PFSK-1 (cell line): ENCODE measurements at regions not wholly inside any gene's neighbourhood (a gene's known extent, or its start where the extent isn't known, plus 50 kb on each side); places are given as distances from the start of the nearest gene placed in this dataset.

Source experiments
- FOXP2 ChIP-seq: optimal IDR thresholded peaks from 2 replicates; pipeline ENCODE3; 2011; ENCODE audit warnings: borderline replicate concordance, control low read depth, inconsistent platforms; ENCODE audit not compliant: insufficient read depth; ENCODE audit errors: extremely low read length, extremely low read depth
- POLR2AphosphoS5 ChIP-seq: IDR thresholded peaks from 2 replicates; pipeline ENCODE4 v1.6.1; 2012; ENCODE audit warnings: low read depth, mild to moderate bottlenecking, control low read depth, low read length, moderate library complexity
- REST ChIP-seq, 2 experiments: IDR thresholded peaks; 2 replicates each; pipeline versions ENCODE4 v1.6.1 to v1.8.0; 2011 to 2012; ENCODE audit warnings: low read depth in 2 of 2, low read length in 2 of 2, control low read depth in 1 of 2, inconsistent platforms in 1 of 2, mild to moderate bottlenecking in 1 of 2, moderate library complexity in 1 of 2; ENCODE audit not compliant: insufficient read depth in 1 of 2
- SIN3A ChIP-seq: IDR thresholded peaks from 2 replicates; pipeline ENCODE4 v1.6.1; 2012; ENCODE audit warnings: mild to moderate bottlenecking, low read length, moderate library complexity, borderline replicate concordance; ENCODE audit not compliant: insufficient read depth
- TAF1 ChIP-seq: IDR thresholded peaks from 2 replicates; pipeline ENCODE4 v1.6.1; 2012; ENCODE audit warnings: low read length, control low read depth, borderline replicate concordance; ENCODE audit not compliant: insufficient read depth

- no peak for TF ChIP-seq POLR2AphosphoS5
- TF ChIP-seq FOXP2 = no peak
- no peak for TF ChIP-seq REST (IDR thresholded peaks at IDR 0.05; ENCODE audit: insufficient read depth in 1 of 2, low read depth in 2 of 2, low read length in 2 of 2)
- no peak for TF ChIP-seq SIN3A
- no peak for TF ChIP-seq TAF1
Observed at GRCh38 chr4:111267786-111268185, 644.9 kb upstream of the PITX2 start.

GRCh38 chr4:111268769-111269414, 646.0 kb upstream of the PITX2 start:
- TF ChIP-seq SIN3A (no peak), REST (IDR thresholded peaks at IDR 0.05; ENCODE audit: insufficient read depth in 1 of 2, low read depth in 2 of 2, low read length in 2 of 2) (no peak), FOXP2 (no peak), TAF1 (no peak), POLR2AphosphoS5 (no peak)

GRCh38 chr4:111269439-111269838, 646.6 kb upstream of the PITX2 start:
- TF ChIP-seq SIN3A (no peak), FOXP2 (no peak), TAF1 (no peak), REST (IDR thresholded peaks at IDR 0.05; ENCODE audit: insufficient read depth in 1 of 2, low read depth in 2 of 2, low read length in 2 of 2) (no peak), POLR2AphosphoS5 (no peak)

GRCh38 chr4:111274060-111274459, 651.2 kb upstream of the PITX2 start:
- no peak for TF ChIP-seq REST (IDR thresholded peaks at IDR 0.05; ENCODE audit: insufficient read depth in 1 of 2, low read depth in 2 of 2, low read length in 2 of 2)
- no peak for TF ChIP-seq POLR2AphosphoS5
- no peak for TF ChIP-seq TAF1
- TF ChIP-seq FOXP2 = no peak
- TF ChIP-seq SIN3A = no peak

GRCh38 chr4:111274486-111274885, 651.6 kb upstream of the PITX2 start:
- TF ChIP-seq FOXP2 (no peak), REST (IDR thresholded peaks at IDR 0.05; ENCODE audit: insufficient read depth in 1 of 2, low read depth in 2 of 2, low read length in 2 of 2) (no peak), TAF1 (no peak), SIN3A (no peak), POLR2AphosphoS5 (no peak)
